HEK293 (cell line): ENCODE measurements at regions not wholly inside any gene's neighbourhood (a gene's known extent, or its start where the extent isn't known, plus 50 kb on each side); places are given as distances from the start of the nearest gene placed in this dataset.

Source experiments
- CTCF ChIP-seq: fragments of 450-650 bp; formaldehyde crosslinking; IDR thresholded peaks from 2 replicates; pipeline ENCODE4 v1.5.1; 2016; ENCODE audit warnings: missing biosample characterization, missing genetic modification characterization
- KLF1 ChIP-seq: fragments of 450-650 bp; formaldehyde crosslinking; IDR thresholded peaks from 2 replicates; pipeline ENCODE4 v1.5.1; 2016; ENCODE audit warnings: missing biosample characterization, missing genetic modification characterization
- KLF17 ChIP-seq: fragments of 450-650 bp; formaldehyde crosslinking; IDR thresholded peaks from 2 replicates; pipeline ENCODE4 v1.5.1; 2016; ENCODE audit warnings: missing biosample characterization, missing genetic modification characterization
- SP2 ChIP-seq: fragments of 450-650 bp; formaldehyde crosslinking; IDR thresholded peaks from 2 replicates; pipeline ENCODE4 v1.5.1; 2016; ENCODE audit warnings: missing biosample characterization, missing genetic modification characterization
- ZBTB20 ChIP-seq: fragments of 450-650 bp; formaldehyde crosslinking; IDR thresholded peaks from 2 replicates; pipeline ENCODE4 v1.5.1; 2016; ENCODE audit warnings: missing biosample characterization, missing genetic modification characterization

GRCh38 chr18:68041327-68041726 lies 524.8 kb upstream of the DSEL start:
- TF ChIP-seq ZBTB20 (tag by site-specific recombination) (no peak), CTCF (tag by site-specific recombination) (no peak), KLF1 (no peak), KLF17 (tag by site-specific recombination) (no peak), SP2 (tag by site-specific recombination) (no peak)
